PFSK-1 (cell line): ENCODE measurements at regions not wholly inside any gene's neighbourhood (a gene's known extent, or its start where the extent isn't known, plus 50 kb on each side); places are given as distances from the start of the nearest gene placed in this dataset.

ENCODE experiments used
- FOXP2 ChIP-seq: optimal IDR thresholded peaks from 2 replicates; pipeline ENCODE3; 2011; ENCODE audit warnings: borderline replicate concordance, control low read depth, inconsistent platforms; ENCODE audit not compliant: insufficient read depth; ENCODE audit errors: extremely low read length, extremely low read depth
- POLR2AphosphoS5 ChIP-seq: IDR thresholded peaks from 2 replicates; pipeline ENCODE4 v1.6.1; 2012; ENCODE audit warnings: low read depth, mild to moderate bottlenecking, control low read depth, low read length, moderate library complexity
- SIN3A ChIP-seq: IDR thresholded peaks from 2 replicates; pipeline ENCODE4 v1.6.1; 2012; ENCODE audit warnings: mild to moderate bottlenecking, low read length, moderate library complexity, borderline replicate concordance; ENCODE audit not compliant: insufficient read depth
- TAF1 ChIP-seq: IDR thresholded peaks from 2 replicates; pipeline ENCODE4 v1.6.1; 2012; ENCODE audit warnings: low read length, control low read depth, borderline replicate concordance; ENCODE audit not compliant: insufficient read depth
- TF ChIP-seq, protein P1 (sequence below), 2 experiments: IDR thresholded peaks; 2 replicates each; pipeline versions ENCODE4 v1.6.1 to v1.8.0; 2011 to 2012; ENCODE audit warnings: low read depth in 2 of 2, low read length in 2 of 2, control low read depth in 1 of 2, inconsistent platforms in 1 of 2, mild to moderate bottlenecking in 1 of 2, moderate library complexity in 1 of 2; ENCODE audit not compliant: insufficient read depth in 1 of 2

DNA sequence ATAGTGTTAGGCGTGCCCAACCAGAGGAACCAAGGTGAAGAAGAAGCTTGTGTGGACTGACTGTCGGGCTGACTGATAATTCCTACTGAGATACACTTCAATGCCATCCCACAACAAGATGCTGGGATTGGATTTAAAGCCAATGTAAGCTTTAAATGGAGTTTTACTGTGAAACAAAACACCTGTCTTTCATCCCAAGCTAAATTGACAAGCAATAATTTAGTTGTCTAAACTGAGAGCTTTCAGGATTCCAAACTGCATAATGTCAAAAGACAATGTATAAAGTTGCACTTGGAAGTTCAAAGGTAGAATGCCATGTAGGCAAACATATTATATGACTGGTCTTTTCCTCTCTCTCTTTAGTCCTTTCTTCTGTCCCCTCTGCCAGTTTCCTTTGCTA is 1025.3 kb upstream of the FANCL start:
- TF ChIP-seq, protein P1, sequence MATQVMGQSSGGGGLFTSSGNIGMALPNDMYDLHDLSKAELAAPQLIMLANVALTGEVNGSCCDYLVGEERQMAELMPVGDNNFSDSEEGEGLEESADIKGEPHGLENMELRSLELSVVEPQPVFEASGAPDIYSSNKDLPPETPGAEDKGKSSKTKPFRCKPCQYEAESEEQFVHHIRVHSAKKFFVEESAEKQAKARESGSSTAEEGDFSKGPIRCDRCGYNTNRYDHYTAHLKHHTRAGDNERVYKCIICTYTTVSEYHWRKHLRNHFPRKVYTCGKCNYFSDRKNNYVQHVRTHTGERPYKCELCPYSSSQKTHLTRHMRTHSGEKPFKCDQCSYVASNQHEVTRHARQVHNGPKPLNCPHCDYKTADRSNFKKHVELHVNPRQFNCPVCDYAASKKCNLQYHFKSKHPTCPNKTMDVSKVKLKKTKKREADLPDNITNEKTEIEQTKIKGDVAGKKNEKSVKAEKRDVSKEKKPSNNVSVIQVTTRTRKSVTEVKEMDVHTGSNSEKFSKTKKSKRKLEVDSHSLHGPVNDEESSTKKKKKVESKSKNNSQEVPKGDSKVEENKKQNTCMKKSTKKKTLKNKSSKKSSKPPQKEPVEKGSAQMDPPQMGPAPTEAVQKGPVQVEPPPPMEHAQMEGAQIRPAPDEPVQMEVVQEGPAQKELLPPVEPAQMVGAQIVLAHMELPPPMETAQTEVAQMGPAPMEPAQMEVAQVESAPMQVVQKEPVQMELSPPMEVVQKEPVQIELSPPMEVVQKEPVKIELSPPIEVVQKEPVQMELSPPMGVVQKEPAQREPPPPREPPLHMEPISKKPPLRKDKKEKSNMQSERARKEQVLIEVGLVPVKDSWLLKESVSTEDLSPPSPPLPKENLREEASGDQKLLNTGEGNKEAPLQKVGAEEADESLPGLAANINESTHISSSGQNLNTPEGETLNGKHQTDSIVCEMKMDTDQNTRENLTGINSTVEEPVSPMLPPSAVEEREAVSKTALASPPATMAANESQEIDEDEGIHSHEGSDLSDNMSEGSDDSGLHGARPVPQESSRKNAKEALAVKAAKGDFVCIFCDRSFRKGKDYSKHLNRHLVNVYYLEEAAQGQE (IDR thresholded peaks at IDR 0.05; ENCODE audit: insufficient read depth in 1 of 2, low read depth in 2 of 2, low read length in 2 of 2) = no peak
- TF ChIP-seq FOXP2 = no peak
- no peak for TF ChIP-seq SIN3A
- no peak for TF ChIP-seq POLR2AphosphoS5
- TF ChIP-seq TAF1 = no peak

DNA sequence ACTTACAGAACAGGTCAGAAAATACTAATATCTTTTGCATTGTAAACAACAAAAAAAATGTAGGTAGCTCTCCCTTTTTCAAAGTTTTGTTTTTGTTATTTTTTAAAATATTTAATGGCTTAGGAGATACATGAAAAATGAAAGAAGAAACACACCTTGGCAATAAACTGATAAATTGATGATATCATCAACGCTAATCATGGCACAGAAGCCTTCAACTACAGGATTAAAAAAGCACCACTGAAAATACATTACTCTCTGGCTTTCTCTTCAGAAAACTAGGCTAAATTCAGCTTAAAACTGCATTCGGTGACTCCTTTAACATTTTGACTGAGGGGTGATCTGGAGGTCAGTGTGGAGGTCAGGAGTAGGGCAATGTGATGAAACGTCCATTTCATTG is 1018.8 kb upstream of the FANCL start:
- no peak for TF ChIP-seq FOXP2
- no peak for TF ChIP-seq TAF1
- no peak for TF ChIP-seq POLR2AphosphoS5
- TF ChIP-seq, protein P1 (IDR thresholded peaks at IDR 0.05; ENCODE audit: insufficient read depth in 1 of 2, low read depth in 2 of 2, low read length in 2 of 2) = no peak
- no peak for TF ChIP-seq SIN3A

DNA sequence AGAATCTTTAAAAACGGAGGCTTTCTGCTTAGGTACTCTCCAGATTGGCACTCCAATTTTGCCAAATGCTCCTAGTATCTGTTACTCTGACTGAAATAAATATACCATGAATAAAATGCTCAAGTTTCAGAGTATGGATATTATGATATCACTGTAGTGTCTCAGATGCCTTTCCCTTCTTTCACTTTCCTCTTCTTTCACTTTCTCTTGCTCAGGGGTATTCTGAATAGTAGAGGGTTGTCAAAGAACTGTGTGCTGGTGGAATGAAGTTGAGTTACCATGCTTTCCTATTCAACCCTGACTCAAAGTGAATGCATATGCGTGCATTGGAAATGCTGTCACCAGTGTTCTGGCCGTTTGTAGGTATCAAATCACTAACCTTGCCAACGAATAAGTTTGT is 1015.2 kb upstream of the FANCL start:
- TF ChIP-seq, protein P1 (IDR thresholded peaks at IDR 0.05; ENCODE audit: insufficient read depth in 1 of 2, low read depth in 2 of 2, low read length in 2 of 2) = no peak
- TF ChIP-seq POLR2AphosphoS5 (no peak), SIN3A (no peak)

DNA sequence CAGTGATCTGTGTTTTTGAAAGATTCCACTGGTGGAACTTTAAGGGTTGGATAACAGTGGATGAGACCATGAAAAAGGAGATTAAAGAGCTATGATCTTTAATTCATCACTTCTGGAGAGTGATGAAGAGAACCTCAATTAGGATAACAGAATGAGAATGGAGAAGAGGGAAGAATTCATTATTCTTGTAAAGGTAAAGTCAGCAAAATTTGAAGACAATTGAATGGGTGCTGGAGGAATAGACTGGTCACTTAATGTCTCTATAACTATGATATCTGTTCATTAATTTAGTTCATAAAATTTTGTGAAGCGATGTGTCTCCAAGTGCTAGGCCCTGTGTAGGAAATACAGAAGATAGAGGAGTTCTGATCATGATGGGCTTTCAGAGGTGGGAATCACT is 1013.2 kb upstream of the FANCL start:
- no peak for TF ChIP-seq FOXP2
- TF ChIP-seq, protein P1 (IDR thresholded peaks at IDR 0.05; ENCODE audit: insufficient read depth in 1 of 2, low read depth in 2 of 2, low read length in 2 of 2) = no peak
- no peak for TF ChIP-seq SIN3A
- no peak for TF ChIP-seq POLR2AphosphoS5
- no peak for TF ChIP-seq TAF1

DNA sequence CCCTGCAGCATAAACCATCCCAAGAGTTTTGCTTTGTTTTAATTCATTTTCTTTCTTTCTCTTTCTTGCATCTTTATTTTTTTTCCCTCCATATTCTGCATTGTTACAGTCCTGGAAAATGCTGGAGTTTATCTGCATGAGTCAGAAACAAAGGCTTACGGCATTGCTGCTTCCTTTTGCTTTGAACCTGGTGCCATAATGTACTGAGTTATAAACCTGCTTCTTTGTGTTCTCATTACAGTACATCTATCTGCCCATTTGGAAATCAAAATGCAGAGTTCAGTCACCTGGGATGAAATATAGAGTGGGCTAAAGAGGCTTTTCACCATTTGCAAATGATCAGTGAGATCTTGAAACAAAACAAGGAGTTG is 1009.2 kb upstream of the FANCL start:
- TF ChIP-seq POLR2AphosphoS5 (no peak), SIN3A (no peak), FOXP2 (no peak), TAF1 (no peak)
